GM18505 (cell line): ENCODE measurements at regions not wholly inside any gene's neighbourhood (a gene's known extent, or its start where the extent isn't known, plus 50 kb on each side); places are given as distances from the start of the nearest gene placed in this dataset.

Experiments
- ATAC-seq: cut with Tn5 transposase; IDR thresholded peaks from one replicate; pipeline ENCODE4 v1.9.1; 2021; ENCODE audit not compliant: unreplicated experiment
- POLR2A ChIP-seq: IDR thresholded peaks from 4 replicates; pipeline ENCODE4 v1.6.1; 2011; ENCODE audit warnings: borderline replicate concordance; ENCODE audit not compliant: insufficient read depth, insufficient read length; ENCODE audit errors: extremely low read depth

DNA sequence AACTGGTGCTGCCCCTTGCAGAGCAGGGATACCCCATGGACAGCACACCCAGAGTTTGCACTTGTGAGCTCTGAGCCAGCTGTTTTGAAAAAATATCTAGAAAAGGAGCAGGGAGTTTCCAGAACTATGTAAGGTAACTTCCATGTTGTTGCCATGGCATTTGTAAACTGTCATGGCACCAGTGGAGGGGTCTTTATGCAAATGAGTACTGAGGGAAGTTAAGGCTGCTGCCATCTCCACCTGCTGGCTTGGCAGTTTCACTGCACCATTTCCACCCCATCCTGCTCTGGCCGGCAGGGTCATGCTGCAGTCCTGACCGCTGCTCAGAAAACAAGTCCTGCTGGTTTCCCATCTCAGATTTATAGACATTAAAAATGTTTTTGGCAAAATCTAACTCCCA is 52.3 kb upstream of the SNTG2 start:
- ATAC-seq, result no peak
- TF ChIP-seq POLR2A, result no peak

DNA sequence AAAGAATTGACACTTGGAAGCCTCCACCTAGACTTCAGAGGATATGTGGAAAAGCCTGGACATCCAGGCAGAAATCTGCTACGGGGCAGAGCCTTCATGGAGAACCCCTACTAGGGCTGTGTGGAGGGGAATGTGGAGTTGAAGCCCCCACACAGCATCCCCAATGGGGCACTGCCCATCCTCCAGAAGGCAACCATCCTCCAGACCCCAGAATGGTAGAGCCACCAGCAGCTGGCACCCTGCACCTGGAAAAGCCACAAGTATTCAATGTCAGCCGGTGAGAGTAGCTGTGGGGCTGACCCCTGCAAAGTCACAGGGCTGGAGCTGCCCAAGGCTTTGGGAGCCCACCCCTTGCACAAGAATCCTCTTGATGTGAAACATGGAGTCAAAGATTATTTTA is 53.6 kb upstream of the SNTG2 start:
- TF ChIP-seq POLR2A, result no peak
- no peak for ATAC-seq

GRCh38 chr2:893311-893710 is 57.3 kb upstream of the SNTG2 start:
- no peak for TF ChIP-seq POLR2A
- no peak for ATAC-seq

- no peak for TF ChIP-seq POLR2A
- no peak for ATAC-seq
Observed at GRCh38 chr2:892892-893291, 57.8 kb upstream of the SNTG2 start.

- no peak for ATAC-seq
Observed at GRCh38 chr2:892401-892800, 58.2 kb upstream of the SNTG2 start.

GRCh38 chr2:891734-892133 is 58.9 kb upstream of the SNTG2 start:
- no peak for TF ChIP-seq POLR2A
- ATAC-seq, result no peak

More at GRCh38 chr2:892401-892800, 58.2 kb upstream of the SNTG2 start:
- TF ChIP-seq POLR2A, result no peak

DNA sequence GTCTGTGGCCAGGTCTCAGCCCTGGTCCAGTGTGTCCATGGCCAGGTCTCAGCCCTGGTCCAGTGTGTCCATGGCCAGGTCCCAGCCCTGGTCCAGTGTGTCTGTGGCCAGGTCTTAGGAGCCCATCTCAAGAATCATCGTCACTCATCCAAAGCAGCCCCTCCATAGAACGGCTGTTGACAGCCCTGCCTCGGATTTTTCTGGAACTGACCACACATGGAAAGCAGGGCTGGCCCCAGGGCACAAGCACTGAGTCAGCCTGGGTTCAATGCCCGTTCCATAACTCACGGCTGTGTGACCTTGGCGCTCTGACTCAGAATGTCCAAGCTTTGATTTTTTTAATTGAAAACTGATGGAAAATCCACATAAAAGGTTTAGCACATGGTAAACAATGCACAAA is 59.9 kb upstream of the SNTG2 start:
- TF ChIP-seq POLR2A, result no peak
- ATAC-seq, result no peak

DNA sequence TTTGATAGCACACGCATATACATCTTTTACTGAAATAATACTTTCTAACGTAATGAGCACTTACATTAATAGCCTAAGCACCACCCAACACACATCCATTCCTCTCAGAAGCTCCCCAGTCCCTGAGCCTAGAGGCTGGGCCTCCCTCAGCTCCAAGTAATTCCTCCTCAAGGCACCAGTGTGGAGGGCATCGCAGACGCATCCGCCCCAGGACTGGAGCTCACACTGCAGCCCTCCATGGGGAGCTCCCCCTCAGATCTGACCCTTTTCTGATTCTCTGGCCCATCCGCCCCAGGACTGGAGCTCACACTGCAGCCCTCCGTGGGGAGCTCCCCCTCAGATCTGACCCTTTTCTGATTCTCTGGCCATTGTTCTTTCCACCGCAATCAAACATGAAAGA is 60.4 kb upstream of the SNTG2 start:
- no peak for TF ChIP-seq POLR2A

GRCh38 chr2:888906-889566 is 61.6 kb upstream of the SNTG2 start:
- no peak for ATAC-seq
- TF ChIP-seq POLR2A, result no peak

More for the DNA sequence above, 60.4 kb upstream of the SNTG2 start:
- ATAC-seq, result no peak

GRCh38 chr2:888211-888801 is 62.3 kb upstream of the SNTG2 start:
- no peak for ATAC-seq
- TF ChIP-seq POLR2A, result no peak

DNA sequence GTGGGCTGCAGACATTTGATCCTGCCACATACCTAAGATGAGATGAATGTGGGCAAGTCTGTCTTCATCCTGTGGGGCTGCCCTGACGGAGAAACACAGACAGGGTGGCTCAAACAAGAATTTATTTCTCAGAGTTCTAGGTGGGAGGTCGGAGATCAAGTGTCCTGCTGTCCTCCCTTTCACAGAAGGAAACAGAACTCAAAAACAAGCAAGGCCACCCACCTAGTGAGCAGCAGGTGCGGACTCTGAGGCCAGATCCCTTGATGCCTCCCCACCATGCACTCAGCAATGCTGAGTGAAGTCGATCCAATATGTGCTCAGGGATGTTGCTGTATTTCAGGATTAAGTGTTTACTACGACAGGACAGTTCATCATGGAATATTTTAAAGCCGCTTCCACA is 63.0 kb upstream of the SNTG2 start:
- ATAC-seq, result no peak
- TF ChIP-seq POLR2A, result no peak

- TF ChIP-seq POLR2A, result no peak
- no peak for ATAC-seq
Observed at GRCh38 chr2:886072-887022, 64.3 kb upstream of the SNTG2 start.

DNA sequence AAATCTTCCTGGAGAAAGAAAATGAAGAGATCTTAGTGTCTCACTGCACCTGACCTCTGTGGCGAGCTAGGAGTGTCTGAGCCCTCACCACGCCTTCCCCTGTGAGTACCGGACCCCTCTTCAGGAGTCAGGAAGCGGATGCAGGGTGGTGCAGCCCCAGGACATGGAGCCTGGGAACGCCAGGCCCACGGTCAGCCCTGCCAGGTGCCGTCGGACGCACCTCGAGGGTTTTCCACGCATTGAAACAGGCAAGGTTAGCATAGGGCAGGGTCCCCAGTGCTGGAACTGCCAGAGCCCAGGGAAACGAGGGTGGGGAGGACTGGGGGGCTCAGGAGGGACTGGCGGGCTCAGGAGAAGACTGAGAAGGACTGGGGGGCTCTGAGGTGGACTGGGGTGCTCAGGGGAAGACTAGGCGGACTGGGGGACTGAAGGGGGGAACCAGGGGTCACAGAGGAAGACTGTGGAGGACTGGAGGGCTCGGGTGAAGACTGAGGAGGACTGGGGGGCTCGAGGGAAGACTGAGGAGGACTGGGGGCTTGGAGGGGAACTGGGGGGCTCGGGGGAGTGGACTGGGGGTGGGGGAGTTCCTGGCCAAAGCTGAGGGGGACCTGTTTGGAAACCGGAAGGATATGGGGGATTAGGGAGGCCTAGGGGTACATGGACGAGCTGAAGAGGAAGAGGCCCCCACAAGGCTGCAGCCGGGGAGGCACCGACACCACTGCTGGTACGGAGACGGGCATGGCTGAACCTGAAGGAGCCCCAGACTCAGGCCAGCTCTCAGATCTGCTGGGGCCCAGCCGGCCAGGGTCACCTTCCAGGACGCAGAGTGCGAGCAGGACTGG is 65.2 kb upstream of the SNTG2 start:
- no peak for TF ChIP-seq POLR2A
- no peak for ATAC-seq
